ENCODE measurements at regions not wholly inside any gene's neighbourhood (a gene's known extent, or its start where the extent isn't known, plus 50 kb on each side); places are given as distances from the start of the nearest gene placed in this dataset.
"Not testable (repeated sequence)": the region's sequence is repeated elsewhere in the genome, so short reads cannot be mapped to it uniquely, and the experiment has no call there.

DNA sequence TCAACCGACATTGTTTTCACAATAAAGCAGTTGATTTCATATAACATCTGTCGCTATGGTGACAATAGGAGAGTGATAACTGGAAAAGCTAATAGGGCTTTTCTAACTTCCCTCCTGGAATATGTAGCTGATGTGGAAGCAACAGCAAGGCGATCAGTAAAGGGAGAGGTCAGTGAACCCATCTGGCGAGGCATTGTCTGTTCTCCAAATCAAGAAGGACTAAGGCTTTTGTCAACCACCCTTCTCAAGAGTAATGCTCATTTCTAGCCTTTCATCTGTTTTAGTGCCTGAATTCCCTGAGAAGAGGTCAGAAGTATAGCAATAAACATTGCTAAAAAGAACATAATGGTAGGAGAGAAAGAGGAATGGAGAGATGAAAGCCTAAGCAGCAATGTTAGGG lies 201.3 kb downstream of the AKAP7 start:
- no peak for DNase-seq (ENCODE audit: low read depth)

DNA sequence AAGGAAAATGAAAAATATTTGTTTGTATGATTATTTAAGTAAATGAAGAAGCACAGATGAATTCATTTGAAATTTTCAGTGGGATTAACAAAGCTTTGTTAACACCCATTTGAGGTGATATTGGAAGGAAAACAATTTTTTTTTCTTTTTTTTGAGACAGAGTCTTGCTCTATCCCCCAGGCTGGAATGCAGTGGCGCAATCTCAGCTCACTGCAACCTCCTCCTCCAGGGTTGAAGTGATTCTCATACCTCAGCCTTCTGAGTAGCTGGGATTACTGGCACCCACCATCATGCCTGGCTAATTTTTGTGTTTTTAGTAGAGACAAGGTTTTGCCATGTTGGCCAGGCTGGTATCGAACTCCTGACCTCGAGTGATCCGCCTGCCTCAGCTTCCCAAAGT lies 211.6 kb downstream of the AKAP7 start:
- DNase-seq (ENCODE audit: low read depth): not testable (repeated sequence)

DNA sequence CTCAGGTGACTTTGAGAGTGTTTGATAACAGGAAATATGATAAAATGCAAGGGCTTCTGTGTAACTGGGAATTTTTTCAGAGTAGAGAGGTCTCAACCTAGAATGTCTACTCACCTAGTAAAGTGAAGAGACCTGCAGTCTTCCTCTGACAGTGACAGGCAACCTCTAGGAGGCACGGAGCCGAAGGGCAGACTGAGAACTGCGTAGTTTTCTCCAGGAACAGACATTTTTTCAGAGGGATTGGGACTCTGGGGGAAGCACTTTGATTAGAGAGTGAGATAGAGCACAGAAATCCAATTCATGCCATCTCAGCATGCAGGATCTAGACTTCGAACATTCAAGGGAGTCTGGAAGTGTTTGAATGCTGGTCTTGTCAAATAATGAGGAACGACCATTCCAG lies 213.3 kb downstream of the AKAP7 start:
- no peak for DNase-seq (ENCODE audit: low read depth)

DNA sequence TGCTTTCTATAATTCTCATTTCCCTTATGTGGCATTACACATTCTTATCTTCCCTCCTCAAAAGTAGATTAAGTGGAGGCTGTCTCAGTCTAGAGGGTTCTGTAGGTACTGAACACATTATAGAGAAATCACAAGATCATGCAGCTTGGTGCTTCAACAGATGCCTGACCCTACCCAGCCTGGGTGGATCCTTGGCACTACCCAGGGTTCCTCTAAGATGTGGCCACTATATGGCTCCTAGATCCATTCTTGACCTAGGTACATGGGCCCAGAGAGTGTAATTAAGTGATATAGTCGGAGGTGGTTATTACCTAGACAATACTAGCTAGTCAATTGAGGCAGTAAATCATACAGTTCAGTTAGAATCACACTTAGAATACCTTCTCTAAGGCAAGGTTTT lies 213.9 kb downstream of the AKAP7 start:
- DNase-seq (ENCODE audit: low read depth): no peak

DNA sequence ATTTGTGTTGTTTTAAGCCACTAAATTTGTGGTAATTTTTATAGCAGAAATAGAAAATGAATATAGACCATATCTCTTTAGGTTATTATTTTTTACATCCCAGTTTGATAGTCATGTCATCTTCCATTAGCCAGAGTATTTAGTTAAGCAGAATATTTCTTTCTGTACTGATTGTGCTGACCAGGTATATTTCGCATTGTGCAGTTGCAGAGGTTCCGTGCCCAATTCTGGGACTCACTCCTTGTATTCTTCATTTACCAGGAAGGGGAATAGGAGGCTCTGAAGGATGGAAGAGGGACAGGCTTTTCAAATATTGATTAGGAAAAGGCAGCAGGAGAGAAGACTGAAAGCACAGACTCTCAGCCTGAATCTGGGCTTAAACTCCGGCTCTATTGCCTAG lies 217.8 kb downstream of the AKAP7 start:
- no peak for DNase-seq (ENCODE audit: low read depth)

DNA sequence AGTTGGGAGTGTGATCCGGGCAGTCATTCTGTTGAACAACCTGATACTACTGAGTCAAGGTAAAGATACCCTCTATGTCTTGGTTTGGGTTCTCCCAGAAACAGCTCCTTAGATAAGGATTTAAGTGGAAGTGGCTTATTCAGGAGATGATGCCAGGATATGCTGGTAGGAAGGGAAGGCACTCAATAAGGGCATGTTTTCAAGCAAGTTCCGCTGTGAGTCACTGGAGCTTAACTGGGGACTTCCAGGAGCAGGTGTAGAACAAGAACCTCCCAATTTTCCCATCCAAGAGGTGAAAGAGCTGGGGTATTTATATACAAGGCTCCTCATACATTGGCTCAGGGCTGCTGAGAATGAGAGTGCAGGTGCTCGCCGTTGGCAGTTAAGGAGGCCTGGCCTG lies 218.6 kb downstream of the AKAP7 start:
- no peak for DNase-seq (ENCODE audit: low read depth)

DNA sequence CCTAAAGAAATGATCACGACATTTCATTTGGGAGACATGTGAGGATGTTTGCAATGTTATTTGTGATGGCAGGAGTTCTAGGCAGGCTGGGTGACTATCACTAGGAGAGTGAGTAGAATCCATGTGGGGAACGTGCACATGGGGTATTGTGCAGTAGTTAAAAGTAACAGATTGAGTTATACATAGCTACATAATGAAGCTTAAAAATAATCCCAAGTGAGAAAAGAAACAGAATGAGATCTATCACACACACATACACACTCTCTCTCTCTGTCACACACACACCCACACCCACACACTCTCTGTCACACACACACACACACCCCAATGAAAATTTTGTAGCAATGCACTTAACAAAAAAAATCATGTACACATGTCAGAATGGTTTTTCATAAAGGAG lies 218.7 kb upstream of the ARG1 start:
- DNase-seq (ENCODE audit: low read depth): no peak

DNA sequence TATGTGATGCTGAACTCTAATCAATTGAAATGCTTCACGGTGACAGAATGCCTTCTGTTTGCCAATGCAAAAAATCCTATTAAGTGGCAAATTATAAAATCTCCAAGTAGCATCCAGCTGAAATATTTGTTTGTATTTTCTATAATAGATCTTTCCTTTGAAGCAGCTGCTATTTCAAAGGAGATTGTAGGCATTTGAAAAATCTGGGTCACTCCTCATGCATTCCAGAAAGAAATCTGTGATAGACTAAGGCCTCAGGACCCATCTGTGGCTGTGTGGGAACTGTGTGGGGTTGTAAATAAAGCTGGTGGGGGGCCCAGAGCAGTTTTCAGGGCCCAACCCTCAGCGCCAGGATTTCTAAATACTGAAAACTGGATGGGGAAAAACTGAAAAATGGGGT lies 216.9 kb upstream of the ARG1 start:
- no peak for DNase-seq (ENCODE audit: low read depth)

DNA sequence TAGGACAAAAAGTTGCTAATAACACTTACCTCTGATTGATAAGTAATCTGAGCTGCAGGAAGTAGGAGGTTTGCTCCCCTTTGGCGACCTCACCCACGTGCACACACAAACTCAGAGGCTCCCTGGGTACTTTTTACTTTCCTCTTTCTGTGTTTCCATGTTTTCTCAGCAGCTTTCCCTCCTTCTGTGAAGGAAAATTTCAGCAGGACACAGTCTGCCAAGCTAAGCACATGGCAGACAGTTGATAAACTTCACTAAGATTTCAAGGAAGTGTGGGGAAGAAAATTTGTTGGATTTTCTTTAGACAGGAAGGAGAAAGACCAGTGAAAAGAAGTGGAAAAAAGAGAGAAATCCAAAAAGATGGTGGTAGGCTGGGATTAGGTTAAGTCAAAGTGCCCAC lies 215.5 kb upstream of the ARG1 start:
- no peak for DNase-seq (ENCODE audit: low read depth)

DNA sequence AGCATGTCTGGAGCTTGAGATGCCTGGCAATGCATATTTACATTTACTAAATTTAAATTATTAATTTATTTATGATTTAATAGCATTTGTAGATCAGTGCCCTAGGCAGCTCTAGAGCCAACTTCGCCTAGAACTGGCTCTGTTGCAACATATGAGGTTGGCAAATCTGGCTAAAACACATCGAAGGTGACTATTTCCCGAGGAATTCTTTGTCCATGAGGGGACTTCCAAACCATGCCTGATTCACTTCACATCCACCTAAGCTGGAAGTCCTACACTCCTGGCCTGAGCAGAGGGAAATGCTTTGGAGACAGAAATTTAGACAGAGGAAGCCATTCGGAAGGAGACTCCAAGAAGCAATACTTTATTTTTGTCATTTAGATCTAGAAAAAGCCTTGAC lies 211.0 kb upstream of the ARG1 start:
- DNase-seq (ENCODE audit: low read depth): no peak

DNA sequence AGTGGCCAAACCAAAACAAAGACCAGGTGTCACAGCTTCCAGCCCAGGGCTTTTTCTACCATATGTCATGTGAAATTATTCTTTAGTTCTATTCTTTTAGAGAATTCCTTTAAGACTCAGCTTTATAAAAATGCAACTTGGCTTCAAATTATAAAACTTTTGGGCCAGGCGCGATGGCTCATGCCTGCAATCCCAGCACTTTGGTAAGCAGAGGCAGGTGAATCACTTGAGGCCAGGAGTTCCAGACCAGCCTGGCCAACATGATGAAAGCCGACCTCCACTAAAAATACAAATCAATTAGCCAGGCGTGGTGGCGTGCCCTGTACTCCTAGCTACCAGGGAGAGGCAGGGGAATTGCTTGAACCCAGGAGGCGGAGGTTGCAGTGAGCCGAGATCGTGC lies 210.3 kb upstream of the ARG1 start:
- DNase-seq (ENCODE audit: low read depth): no peak

DNA sequence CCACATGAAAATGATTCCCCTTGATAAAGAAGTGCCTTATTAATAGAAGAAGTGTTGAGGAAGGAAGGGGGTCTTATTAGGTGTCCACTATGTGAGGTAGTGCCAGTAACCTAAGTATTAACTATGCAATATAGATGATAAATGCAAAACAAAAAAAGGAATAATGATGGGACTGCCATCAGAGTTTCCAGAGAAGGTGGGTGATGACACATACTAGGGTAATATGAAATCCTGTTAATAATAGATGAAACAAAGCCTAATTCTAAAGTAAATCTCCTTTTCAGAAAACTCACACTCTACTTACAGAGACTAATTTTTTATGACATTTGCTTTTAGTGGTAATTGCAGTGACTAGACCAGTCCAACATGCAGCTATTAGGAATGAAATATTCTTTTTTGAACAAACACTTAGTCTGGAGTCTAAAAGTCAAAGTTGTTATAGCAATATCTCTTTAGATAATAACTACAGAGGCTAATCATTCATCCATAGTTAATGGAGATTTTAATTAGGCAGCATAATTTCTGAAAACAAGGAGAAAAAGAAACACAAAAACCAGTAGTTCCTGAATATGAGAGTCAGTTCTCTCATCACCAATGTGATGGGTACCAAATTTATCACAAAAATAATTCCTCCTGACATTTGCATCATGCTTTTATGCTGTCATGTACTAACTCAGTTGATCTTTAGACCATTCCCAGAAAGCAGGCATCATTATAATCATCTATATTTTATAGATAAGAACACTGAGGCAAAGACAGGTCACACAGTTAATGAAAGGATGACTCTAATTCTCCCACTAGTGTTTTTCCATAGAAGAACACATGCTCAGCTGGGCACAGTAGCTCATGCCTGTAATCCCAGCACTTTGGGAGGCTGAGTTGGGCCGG lies 208.8 kb upstream of the ARG1 start:
- DNase-seq (ENCODE audit: low read depth): no peak

DNA sequence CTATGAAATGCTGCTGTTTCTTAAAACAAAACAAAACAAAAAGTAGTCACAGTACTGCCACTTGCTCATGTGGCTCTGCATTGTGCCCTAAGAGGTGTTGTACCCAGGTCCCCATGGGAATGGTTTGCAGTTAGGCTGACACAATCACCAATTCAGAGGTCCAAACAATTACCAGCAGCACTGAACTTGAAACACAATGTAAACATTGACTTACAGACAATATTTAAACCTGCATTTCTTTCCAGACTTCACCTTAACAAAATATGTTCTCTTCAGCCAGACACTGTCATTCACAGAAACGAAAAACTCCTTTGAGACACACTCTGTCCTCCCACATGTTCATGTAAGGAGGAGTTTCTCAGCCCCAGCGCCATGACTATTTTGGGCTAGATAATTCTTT lies 206.8 kb upstream of the ARG1 start:
- DNase-seq (ENCODE audit: low read depth): no peak

DNA sequence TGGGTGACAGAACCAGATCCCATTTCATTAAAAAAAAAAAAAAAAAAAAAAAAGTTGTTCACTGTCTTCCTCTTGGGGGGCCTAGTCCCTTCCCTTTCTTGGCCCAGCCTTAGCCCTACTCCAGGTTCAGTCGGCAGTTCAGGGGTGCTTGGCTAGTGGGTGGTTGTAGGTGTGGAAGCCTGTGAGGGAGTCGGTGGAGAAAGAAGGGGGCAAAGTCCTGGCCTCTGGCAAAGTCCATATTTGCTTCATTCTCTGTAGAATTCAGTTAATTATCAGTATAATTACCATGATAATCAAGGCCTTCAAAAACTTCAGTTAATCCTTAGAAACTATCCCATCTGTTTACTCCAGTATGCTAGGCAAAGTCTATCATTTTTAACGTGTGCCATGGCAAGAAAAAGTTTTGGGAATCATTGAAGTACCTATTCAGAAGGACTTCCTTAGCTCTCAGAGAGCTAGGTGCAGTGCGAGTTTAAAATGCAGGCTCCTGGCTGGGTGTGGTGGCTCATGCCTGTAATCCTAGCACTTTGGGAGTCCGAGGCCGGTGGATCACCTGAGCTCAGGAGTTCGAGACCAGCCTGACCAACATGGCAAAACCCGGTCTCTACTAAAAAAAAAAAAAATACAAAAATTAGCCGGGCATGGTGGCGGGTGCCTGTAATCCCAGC lies 205.7 kb upstream of the ARG1 start:
- no peak for DNase-seq (ENCODE audit: low read depth)

DNA sequence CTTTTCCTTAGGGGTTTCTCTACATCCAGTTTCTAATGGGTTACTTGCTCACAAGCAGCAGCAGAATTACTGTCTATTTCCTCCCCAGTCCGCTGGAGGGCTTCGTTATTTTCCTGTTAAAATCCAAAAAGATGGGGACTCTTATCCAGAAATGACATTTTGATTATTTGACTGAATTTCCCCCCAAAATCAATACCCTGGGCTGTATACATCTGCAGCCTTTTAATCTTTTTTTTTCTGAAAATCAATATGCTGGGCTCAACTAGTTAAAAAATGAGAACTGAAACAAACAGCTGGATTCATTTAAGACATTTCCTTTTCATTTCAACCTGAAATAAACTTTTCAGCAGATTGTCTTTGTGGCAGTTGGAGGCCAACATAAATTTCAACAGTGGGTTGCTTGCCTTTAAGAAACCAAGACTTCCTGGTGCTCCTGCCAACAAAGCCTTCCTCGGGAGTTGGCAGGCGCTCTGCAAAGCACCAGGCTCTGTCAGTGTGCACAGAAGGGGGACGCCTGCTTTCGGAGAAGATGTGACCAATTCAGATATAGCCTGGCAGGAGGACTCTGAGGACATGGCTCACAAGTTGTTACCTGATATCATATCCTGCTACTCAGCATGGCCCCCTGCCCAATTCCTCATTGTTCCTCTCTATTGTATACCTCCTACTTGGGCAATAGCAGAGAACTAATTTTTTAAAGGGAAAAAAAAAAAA lies 204.7 kb upstream of the ARG1 start:
- DNase-seq (ENCODE audit: low read depth): peak; percentile 17

DNA sequence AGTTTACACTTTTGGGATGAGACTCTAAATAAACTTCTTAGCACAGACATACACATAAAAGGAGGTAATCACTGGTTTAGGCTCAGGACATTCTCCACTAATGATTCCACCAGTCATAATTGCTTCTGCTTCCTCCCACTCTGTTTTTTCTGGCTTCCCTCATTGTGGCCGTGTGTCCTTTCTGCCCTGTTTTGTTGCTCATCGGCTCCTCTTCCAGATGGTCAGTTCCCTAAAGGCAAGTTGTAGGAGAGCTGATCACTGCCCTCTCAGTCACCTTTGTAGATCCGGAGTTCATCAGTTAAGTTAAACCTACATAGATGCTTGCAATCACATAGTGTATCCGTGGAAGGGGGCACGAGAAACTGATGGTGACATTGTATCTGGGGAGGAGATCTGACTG lies 200.5 kb upstream of the ARG1 start:
- DNase-seq (ENCODE audit: low read depth): peak; percentile 19

DNA sequence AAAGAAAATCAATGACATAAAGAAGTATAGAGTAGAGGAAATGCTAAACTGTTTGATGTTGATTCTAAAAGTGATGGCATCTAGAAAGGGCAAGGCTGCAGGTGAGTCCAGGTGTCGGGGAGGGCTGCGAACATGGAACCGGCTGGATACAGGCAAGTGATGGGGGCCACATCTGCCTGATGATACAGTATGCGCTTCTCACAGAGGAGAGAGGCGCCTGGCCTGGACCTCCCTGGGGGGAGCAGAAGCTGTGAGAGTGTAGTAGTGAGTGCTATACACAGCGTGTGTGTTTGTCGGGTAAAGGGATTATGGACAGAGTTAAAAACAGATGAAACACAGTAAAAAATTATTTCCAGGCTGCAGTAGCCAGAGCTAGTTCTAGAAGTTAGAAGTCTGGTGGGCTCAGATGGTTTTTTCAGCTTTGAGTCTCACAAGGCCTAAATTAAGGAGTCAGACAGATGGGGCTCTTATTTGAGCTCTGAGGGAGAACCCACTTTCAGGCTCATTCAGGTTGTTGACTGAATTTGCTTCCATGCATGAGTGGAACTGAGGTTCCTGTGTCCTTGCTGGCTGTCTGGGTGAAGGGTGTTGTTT lies 195.8 kb upstream of the ARG1 start:
- no peak for DNase-seq (ENCODE audit: low read depth)

DNA sequence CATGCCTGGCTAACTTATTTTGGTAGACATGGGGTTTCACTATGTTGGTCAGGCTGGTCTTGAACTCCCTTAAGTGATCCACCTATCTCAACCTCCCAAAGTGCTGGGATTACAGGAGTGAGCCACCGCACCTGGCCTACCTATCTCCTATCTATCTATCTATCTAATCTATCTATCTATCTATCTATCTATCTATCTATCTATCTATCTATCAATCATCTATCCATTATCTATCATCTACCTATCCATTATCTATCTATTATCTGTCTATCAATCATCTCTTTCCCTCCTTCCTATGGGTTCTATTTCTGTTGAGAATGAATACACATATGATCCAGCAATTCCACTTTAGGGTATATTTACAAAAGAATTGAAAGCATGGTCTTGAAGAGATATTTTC lies 194.2 kb upstream of the ARG1 start:
- no peak for DNase-seq (ENCODE audit: low read depth)

DNA sequence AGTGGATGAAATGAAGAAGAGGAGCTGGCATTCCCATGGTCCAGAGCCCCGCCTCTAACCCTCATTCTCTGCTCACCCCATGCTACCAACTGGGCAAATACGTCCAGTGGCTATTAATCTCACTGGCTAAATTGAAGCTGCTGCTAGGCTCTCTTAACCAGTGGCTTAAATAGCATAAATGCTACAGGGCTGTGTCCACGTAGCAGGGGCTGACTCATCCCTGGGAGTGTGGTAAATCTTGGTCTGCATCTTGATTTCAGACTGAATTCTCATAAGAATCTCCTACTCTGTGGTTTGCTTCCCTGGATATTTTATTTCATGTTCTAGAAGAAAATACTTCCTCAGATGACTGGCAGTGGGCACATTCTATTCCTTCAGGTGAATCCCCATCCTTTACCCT lies 193.1 kb upstream of the ARG1 start:
- peak; percentile 72 for DNase-seq (ENCODE audit: low read depth)

DNA sequence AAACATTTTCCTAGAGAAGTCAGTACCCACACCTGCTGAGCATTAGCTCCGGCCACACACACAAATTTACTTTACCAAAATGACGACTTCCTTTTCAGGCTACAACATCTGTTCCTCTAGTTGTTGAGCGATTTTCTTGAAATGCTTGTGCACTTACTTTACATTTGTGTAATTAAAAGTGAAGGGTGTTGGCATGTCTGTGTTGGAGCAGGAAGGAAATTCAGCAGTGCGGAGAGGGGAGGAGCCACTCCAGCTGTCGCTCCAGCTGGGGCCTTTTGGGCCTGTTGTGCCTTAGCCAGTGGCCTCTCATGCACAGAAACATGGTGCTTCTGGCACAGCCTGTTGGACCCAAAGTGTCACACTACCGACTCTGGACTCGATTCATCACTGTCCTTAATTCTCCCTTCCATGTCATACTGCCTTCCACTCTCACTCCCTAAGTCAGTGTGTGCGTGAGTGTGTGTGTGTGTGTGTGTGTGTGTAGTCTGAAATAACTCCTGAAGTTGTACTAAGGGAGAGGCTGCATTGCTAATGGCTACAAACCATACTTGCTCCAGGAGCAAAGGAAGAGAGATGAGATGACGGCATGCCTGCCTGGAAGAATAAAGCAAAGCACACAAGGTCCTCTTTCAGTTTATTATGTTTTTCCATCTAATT lies 191.8 kb upstream of the ARG1 start:
- DNase-seq (ENCODE audit: low read depth): no peak

DNA sequence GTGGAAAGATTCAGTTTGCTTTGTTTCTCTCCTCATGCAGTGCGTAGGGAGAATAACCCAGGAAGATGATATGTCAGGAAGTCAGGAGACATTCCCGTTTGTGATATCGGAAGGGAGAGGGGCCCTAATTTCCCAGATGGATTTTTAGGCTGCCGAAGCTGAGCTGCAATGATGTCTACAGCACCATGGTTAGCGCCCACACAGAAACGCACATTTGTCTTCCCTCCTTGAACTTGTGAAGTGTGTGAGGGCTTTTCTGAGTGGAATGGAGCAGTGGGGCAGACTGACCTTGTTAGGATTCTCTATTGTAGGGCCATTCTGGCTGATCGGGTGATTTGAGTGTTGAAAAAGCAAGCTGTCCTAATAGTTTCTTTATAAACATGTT lies 191.3 kb upstream of the ARG1 start:
- peak; percentile 20 for DNase-seq (ENCODE audit: low read depth)

DNA sequence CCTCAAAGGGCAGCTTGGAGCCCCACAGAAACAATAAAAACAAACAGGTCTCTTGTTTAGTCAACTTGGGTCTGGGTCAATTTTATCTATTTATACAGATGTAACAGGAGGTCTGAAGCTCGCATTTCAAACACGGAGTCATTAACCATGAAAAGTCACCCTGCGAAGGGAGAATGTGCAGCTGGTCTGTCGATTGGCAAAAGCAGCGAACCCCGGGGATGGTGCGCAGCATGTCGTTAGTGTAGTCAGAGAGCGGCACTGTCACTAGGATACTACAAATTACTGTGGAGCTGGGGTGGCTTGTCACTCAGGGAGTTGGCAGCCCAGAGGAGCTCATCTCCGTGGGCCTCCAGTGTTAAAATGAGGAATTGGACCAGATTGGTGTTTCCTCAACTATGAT lies 190.4 kb upstream of the ARG1 start:
- DNase-seq (ENCODE audit: low read depth): no peak
